ENCODE measurements at regions not wholly inside any gene's neighbourhood (a gene's known extent, or its start where the extent isn't known, plus 50 kb on each side); places are given as distances from the start of the nearest gene placed in this dataset.

- no peak for TF ChIP-seq ZNF646 (CRISPR knock-in tag; IDR thresholded peaks at IDR 0.05)
- TF ChIP-seq ZNF768 (CRISPR knock-in tag; IDR thresholded peaks at IDR 0.05) = no peak
- TF ChIP-seq ZHX1 (CRISPR knock-in tag; IDR thresholded peaks at IDR 0.05; ENCODE audit: low read depth) = no peak
- TF ChIP-seq ZNF543 (CRISPR knock-in tag; IDR thresholded peaks at IDR 0.05) = no peak
- TF ChIP-seq SMYD3 (CRISPR knock-in tag; IDR thresholded peaks at IDR 0.05) = no peak
- no peak for TF ChIP-seq ZBTB2 (CRISPR knock-in tag; IDR thresholded peaks at IDR 0.05; ENCODE audit: low read depth)
These were observed 158.1 kb upstream of the VRK2 start (continued) for GRCh38 chr2:57888463-57888862.
